GM12872 (cell line): ENCODE measurements at regions not wholly inside any gene's neighbourhood (a gene's known extent, or its start where the extent isn't known, plus 50 kb on each side); places are given as distances from the start of the nearest gene placed in this dataset.

Source experiments
- CTCF ChIP-seq: IDR thresholded peaks from 3 replicates; pipeline ENCODE4 v1.5.1; 2011; ENCODE audit warnings: low read depth, mild to moderate bottlenecking, low read length, moderate library complexity; ENCODE audit not compliant: insufficient read depth

- no peak for TF ChIP-seq CTCF
Observed at GRCh38 chr18:38886235-38886634, 1320.6 kb upstream of the CELF4 start.

- no peak for TF ChIP-seq CTCF
Observed at GRCh38 chr18:38884050-38884449, 1318.5 kb upstream of the CELF4 start.

- no peak for TF ChIP-seq CTCF
Observed at GRCh38 chr18:38883111-38883510, 1317.5 kb upstream of the CELF4 start.

GRCh38 chr18:38879871-38880270 is 1314.3 kb upstream of the CELF4 start:
- TF ChIP-seq CTCF = no peak

GRCh38 chr18:38872342-38872741 is 1306.7 kb upstream of the CELF4 start:
- TF ChIP-seq CTCF = no peak

- TF ChIP-seq CTCF = no peak
Observed at GRCh38 chr18:38868757-38869156, 1303.2 kb upstream of the CELF4 start.

GRCh38 chr18:38867680-38868079 is 1302.1 kb upstream of the CELF4 start:
- TF ChIP-seq CTCF = no peak

- no peak for TF ChIP-seq CTCF
Observed at GRCh38 chr18:38851526-38851925, 1285.9 kb upstream of the CELF4 start.
